Lower leg skin (tissue), 3 donors: ENCODE measurements at regions not wholly inside any gene's neighbourhood (a gene's known extent, or its start where the extent isn't known, plus 50 kb on each side); places are given as distances from the start of the nearest gene placed in this dataset.
"Not testable (repeated sequence)": the region's sequence is repeated elsewhere in the genome, so short reads cannot be mapped to it uniquely, and the experiment has no call there.

Experiments
- POLR2A ChIP-seq, 2 donors: fragments of 450-650 bp; IDR thresholded peaks; one replicate each; pipeline ENCODE4 v1.6.1; 2016 to 2017; ENCODE audit warnings: antibody characterized with exemption in 2 of 2, mild to moderate bottlenecking in 1 of 2, moderate library complexity in 1 of 2
- TF ChIP-seq, protein P1 (sequence below), 3 donors: fragments of 450-650 bp; IDR thresholded peaks; one replicate each; pipeline ENCODE4 v1.5.1; 2016; ENCODE audit warnings: antibody characterized with exemption in 3 of 3, mild to moderate bottlenecking in 3 of 3, moderate library complexity in 2 of 3

DNA sequence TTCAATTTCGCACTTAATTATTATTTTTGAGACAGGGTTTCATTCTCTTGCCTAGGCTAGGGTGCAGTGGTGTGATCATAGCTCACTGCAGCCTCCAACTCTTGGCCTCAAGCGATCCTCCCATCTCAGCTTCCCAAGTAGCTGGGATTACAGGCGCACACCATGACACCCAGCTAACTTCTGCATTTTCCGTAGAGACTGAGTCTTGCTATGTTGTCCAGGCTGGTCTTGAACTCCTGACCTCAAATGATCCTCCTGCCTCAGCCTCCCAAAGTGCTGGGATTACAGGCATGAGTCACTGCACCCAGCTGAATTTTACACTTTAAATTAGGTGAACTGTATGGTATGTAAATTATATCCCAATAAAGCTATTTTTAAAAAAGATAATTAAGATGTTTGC is 90.6 kb upstream of the CASZ1 start:
- TF ChIP-seq, protein P1, sequence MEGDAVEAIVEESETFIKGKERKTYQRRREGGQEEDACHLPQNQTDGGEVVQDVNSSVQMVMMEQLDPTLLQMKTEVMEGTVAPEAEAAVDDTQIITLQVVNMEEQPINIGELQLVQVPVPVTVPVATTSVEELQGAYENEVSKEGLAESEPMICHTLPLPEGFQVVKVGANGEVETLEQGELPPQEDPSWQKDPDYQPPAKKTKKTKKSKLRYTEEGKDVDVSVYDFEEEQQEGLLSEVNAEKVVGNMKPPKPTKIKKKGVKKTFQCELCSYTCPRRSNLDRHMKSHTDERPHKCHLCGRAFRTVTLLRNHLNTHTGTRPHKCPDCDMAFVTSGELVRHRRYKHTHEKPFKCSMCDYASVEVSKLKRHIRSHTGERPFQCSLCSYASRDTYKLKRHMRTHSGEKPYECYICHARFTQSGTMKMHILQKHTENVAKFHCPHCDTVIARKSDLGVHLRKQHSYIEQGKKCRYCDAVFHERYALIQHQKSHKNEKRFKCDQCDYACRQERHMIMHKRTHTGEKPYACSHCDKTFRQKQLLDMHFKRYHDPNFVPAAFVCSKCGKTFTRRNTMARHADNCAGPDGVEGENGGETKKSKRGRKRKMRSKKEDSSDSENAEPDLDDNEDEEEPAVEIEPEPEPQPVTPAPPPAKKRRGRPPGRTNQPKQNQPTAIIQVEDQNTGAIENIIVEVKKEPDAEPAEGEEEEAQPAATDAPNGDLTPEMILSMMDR (IDR thresholded peaks at IDR 0.05) = not testable (repeated sequence)
- not testable (repeated sequence) for TF ChIP-seq POLR2A (IDR thresholded peaks at IDR 0.05)
